Trophoblast cell (in vitro differentiated cells and primary cell): ENCODE measurements at regions not wholly inside any gene's neighbourhood (a gene's known extent, or its start where the extent isn't known, plus 50 kb on each side); places are given as distances from the start of the nearest gene placed in this dataset.

ENCODE experiments used
- DNase-seq, 2 donors: peaks; one replicate each; pipeline ENCODE4 v3.0.0-alpha.2; 2016
- H2AFZ ChIP-seq: 2 replicates; pipeline ENCODE4 v1.6.1; 2013; ENCODE audit warnings: low read length, moderate library complexity, mild to moderate bottlenecking; ENCODE audit not compliant: insufficient read depth, poor library complexity
- H2AK5ac ChIP-seq: 2 replicates; pipeline ENCODE4 v1.6.1; 2013; ENCODE audit warnings: mild to moderate bottlenecking, low read length
- H2BK120ac ChIP-seq: 2 replicates; pipeline ENCODE4 v1.6.1; 2013; ENCODE audit warnings: low read length, mild to moderate bottlenecking, moderate library complexity; ENCODE audit not compliant: insufficient read depth, poor library complexity
- H2BK12ac ChIP-seq: 2 replicates; pipeline ENCODE4 v1.6.1; 2013; ENCODE audit warnings: mild to moderate bottlenecking, low read length, moderate library complexity
- H2BK5ac ChIP-seq: 2 replicates; pipeline ENCODE4 v1.6.1; 2013; ENCODE audit warnings: low read length, low read depth, moderate library complexity, mild to moderate bottlenecking; ENCODE audit not compliant: poor library complexity
- H3K14ac ChIP-seq: 2 replicates; pipeline ENCODE4 v1.6.1; 2013; ENCODE audit warnings: mild to moderate bottlenecking, low read length
- H3K18ac ChIP-seq: 2 replicates; pipeline ENCODE4 v1.6.1; 2013; ENCODE audit warnings: mild to moderate bottlenecking, low read length
- H3K23ac ChIP-seq: 2 replicates; pipeline ENCODE4 v1.6.1; 2013; ENCODE audit warnings: low read length
- H3K27ac ChIP-seq: 2 replicates; pipeline ENCODE4 v1.5.1; 2013; ENCODE audit warnings: low read depth, mild to moderate bottlenecking, inconsistent platforms, low read length, moderate library complexity
- H3K27me3 ChIP-seq: 2 replicates; pipeline ENCODE4 v1.6.1; 2013; ENCODE audit warnings: inconsistent platforms, mild to moderate bottlenecking, low read length, moderate library complexity; ENCODE audit not compliant: insufficient read depth
- H3K36me3 ChIP-seq, 2 experiments: 1 replicate in 1 of 2; 2 replicates in 1 of 2; pipeline ENCODE4 v1.6.1; 2013; ENCODE audit warnings: low read length in 2 of 2, mild to moderate bottlenecking in 2 of 2, moderate library complexity in 1 of 2; ENCODE audit not compliant: insufficient read depth in 2 of 2, control insufficient read depth in 1 of 2
- H3K4ac ChIP-seq: 2 replicates; pipeline ENCODE4 v1.6.1; 2013; ENCODE audit warnings: low read depth, mild to moderate bottlenecking, low read length, moderate library complexity
- H3K4me1 ChIP-seq, 2 experiments: 1 replicate in 1 of 2; 2 replicates in 1 of 2; pipeline ENCODE4 v1.6.1; 2013; ENCODE audit warnings: low read length in 2 of 2, mild to moderate bottlenecking in 2 of 2, moderate library complexity in 1 of 2; ENCODE audit not compliant: insufficient read depth in 2 of 2, control insufficient read depth in 1 of 2
- H3K4me2 ChIP-seq: 2 replicates; pipeline ENCODE4 v1.6.1; 2013; ENCODE audit warnings: inconsistent platforms, mild to moderate bottlenecking, low read length, moderate library complexity
- H3K4me3 ChIP-seq: 2 replicates; pipeline ENCODE4 v1.5.1; 2013; ENCODE audit warnings: mild to moderate bottlenecking, low read depth, low read length, inconsistent platforms
- H3K79me1 ChIP-seq: one replicate; pipeline ENCODE4 v1.6.1; 2013; ENCODE audit warnings: low read length
- H3K79me2 ChIP-seq: 2 replicates; pipeline ENCODE4 v1.6.1; 2013; ENCODE audit warnings: low read length, mild to moderate bottlenecking; ENCODE audit not compliant: control insufficient read depth, insufficient read depth, poor library complexity
- H3K9ac ChIP-seq: 2 replicates; pipeline ENCODE4 v1.6.1; 2013; ENCODE audit warnings: mild to moderate bottlenecking, low read length
- H3K9me3 ChIP-seq: 2 replicates; pipeline ENCODE4 v1.6.1; 2013; ENCODE audit warnings: low read depth, mild to moderate bottlenecking, control low read depth, inconsistent platforms, low read length; ENCODE audit not compliant: insufficient read depth
- H4K12ac ChIP-seq: 2 replicates; pipeline ENCODE4 v1.6.1; 2013; ENCODE audit warnings: low read depth, mild to moderate bottlenecking, low read length, moderate library complexity
- H4K8ac ChIP-seq: 2 replicates; pipeline ENCODE4 v1.6.1; 2013; ENCODE audit warnings: low read depth, mild to moderate bottlenecking, low read length, moderate library complexity
- H4K91ac ChIP-seq: one replicate; pipeline ENCODE4 v1.6.1; 2013; ENCODE audit warnings: low read depth, mild to moderate bottlenecking, low read length, moderate library complexity
- WGBS: extraction: QIAGEN DNeasy Blood & Tissue Kit; methylation state at CpG from one replicate; pipeline ENCODE4 v1.1.7; 2013; ENCODE audit warnings: missing lambda C conversion rate; ENCODE audit not compliant: insufficient read length, insufficient coverage; ENCODE audit errors: extremely low coverage; 5-methylcytosine and 5-hydroxymethylcytosine counted together

- Histone ChIP-seq H3K27ac (no peak overlapping the region), H4K12ac (no peak overlapping the region), H3K23ac (no peak overlapping the region), H3K9ac (no peak overlapping the region), H3K27me3 (no peaks in the 10 kb centered on the region), H3K14ac (no peak overlapping the region), H3K4me3 (no peak overlapping the region), H4K91ac (no peak overlapping the region), H3K9me3 (peaks cover 2% of the 10 kb centered on the region), H3K36me3 (no peaks in the 10 kb centered on the region), H3K4ac (no peak overlapping the region), H4K8ac (no peak overlapping the region), H2BK12ac (no peak overlapping the region), H2BK5ac (no peak overlapping the region), H2AK5ac (no peak overlapping the region), H3K4me2 (no peak overlapping the region), H3K79me2 (no peaks in the 10 kb centered on the region), H3K79me1 (no peaks in the 10 kb centered on the region), H3K18ac (no peak overlapping the region), H3K4me1 (no peaks in the 10 kb centered on the region), H2AFZ (no peak overlapping the region), H2BK120ac (no peak overlapping the region)
- no peak for DNase-seq
- WGBS = no CpG with 5 or more reads among the region's 2 CpGs
Measured at GRCh38 chr2:152920846-152921245, 202.4 kb downstream of the ARL6IP6 start.

- no peaks in the 10 kb centered on the region for H3K36me3 ChIP-seq
- no peak overlapping the region for H2AK5ac ChIP-seq
- H3K79me1 ChIP-seq = no peaks in the 10 kb centered on the region
- no peaks in the 10 kb centered on the region for H3K9me3 ChIP-seq
- H2AFZ ChIP-seq = no peak overlapping the region
- H4K12ac ChIP-seq = no peak overlapping the region
- no peak overlapping the region for H3K4me3 ChIP-seq
- H4K91ac ChIP-seq = no peak overlapping the region
- H3K79me2 ChIP-seq = no peaks in the 10 kb centered on the region
- no peak overlapping the region for H3K14ac ChIP-seq
- no peak overlapping the region for H3K4me2 ChIP-seq
- H3K27ac ChIP-seq = no peak overlapping the region
- no peaks in the 10 kb centered on the region for H3K4me1 ChIP-seq
- H2BK5ac ChIP-seq = no peak overlapping the region
- no peak overlapping the region for H4K8ac ChIP-seq
- H3K18ac ChIP-seq = no peak overlapping the region
- no peaks in the 10 kb centered on the region for H3K27me3 ChIP-seq
- H3K4ac ChIP-seq = no peak overlapping the region
- H3K9ac ChIP-seq = no peak overlapping the region
- no peak for DNase-seq
- H2BK120ac ChIP-seq = no peak overlapping the region
- H2BK12ac ChIP-seq = no peak overlapping the region
- no peak overlapping the region for H3K23ac ChIP-seq
Measured at GRCh38 chr2:152910970-152911369, 192.6 kb downstream of the ARL6IP6 start.

- no peak for DNase-seq
- H3K4me2 ChIP-seq = no peak overlapping the region
- H3K14ac ChIP-seq = no peak overlapping the region
- WGBS = no CpG with 5 or more reads among the region's 5 CpGs
- H3K4ac ChIP-seq = no peak overlapping the region
- no peak overlapping the region for H2BK12ac ChIP-seq
- H3K36me3 ChIP-seq = no peaks in the 10 kb centered on the region
- H3K18ac ChIP-seq = no peak overlapping the region
- no peak overlapping the region for H4K8ac ChIP-seq
- H2BK5ac ChIP-seq = no peak overlapping the region
- no peaks in the 10 kb centered on the region for H3K27me3 ChIP-seq
- H3K23ac ChIP-seq = no peak overlapping the region
- H3K79me2 ChIP-seq = no peaks in the 10 kb centered on the region
- H3K79me1 ChIP-seq = no peaks in the 10 kb centered on the region
- no peak overlapping the region for H3K27ac ChIP-seq
- H2AK5ac ChIP-seq = no peak overlapping the region
- no peak overlapping the region for H4K12ac ChIP-seq
- H4K91ac ChIP-seq = no peak overlapping the region
- H3K9ac ChIP-seq = no peak overlapping the region
- H3K9me3 ChIP-seq = no peaks in the 10 kb centered on the region
- H3K4me1 ChIP-seq = no peaks in the 10 kb centered on the region
- no peak overlapping the region for H2AFZ ChIP-seq
- H3K4me3 ChIP-seq = no peak overlapping the region
- no peak overlapping the region for H2BK120ac ChIP-seq
Measured at GRCh38 chr2:152907046-152907445, 188.6 kb downstream of the ARL6IP6 start.

- Histone ChIP-seq H3K36me3 (no peaks in the 10 kb centered on the region), H3K27me3 (no peaks in the 10 kb centered on the region), H2BK5ac (no peak overlapping the region), H4K12ac (no peak overlapping the region), H2BK12ac (no peak overlapping the region), H2AFZ (no peak overlapping the region), H3K18ac (no peak overlapping the region), H3K4ac (no peak overlapping the region), H3K79me2 (no peaks in the 10 kb centered on the region), H3K4me2 (no peak overlapping the region), H4K8ac (no peak overlapping the region), H3K9me3 (peaks cover 2% of the 10 kb centered on the region), H2AK5ac (no peak overlapping the region), H3K9ac (no peak overlapping the region), H3K27ac (no peak overlapping the region), H4K91ac (no peak overlapping the region), H2BK120ac (no peak overlapping the region), H3K23ac (no peak overlapping the region), H3K14ac (no peak overlapping the region), H3K4me1 (no peaks in the 10 kb centered on the region), H3K4me3 (no peak overlapping the region), H3K79me1 (no peaks in the 10 kb centered on the region)
- no CpG with 5 or more reads among the region's 5 CpGs for WGBS
- DNase-seq = no peak
Measured at GRCh38 chr2:152894051-152894450, 175.6 kb downstream of the ARL6IP6 start.
